ENCODE measurements at regions not wholly inside any gene's neighbourhood (a gene's known extent, or its start where the extent isn't known, plus 50 kb on each side); places are given as distances from the start of the nearest gene placed in this dataset.

DNA sequence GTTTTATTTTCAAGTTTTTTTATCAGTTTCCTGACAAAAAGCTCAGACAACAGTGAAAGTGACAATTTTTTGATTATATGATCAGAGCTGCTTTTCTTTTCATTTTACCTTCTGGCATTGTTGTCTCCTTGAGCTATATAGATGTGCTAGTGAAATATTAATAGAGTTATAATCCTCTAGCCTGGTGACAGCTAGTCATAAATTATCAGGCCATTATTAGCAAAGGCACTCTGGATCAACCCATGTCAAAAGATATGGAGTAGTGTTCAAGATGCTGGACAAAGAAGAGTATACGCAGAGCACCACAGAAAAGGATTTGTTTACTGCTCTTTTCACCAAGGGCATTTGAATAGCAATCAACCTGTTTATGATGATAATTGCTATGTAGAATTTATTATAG lies 1230.1 kb downstream of the HACE1 start:
- no peak for DNase-seq
- H3K4me3 ChIP-seq: no peak overlapping the region
- no peaks in the 10 kb centered on the region for H3K36me3 ChIP-seq
- no peaks in the 10 kb centered on the region for H3K9me3 ChIP-seq
- ATAC-seq: no peak
- H3K27ac ChIP-seq: no peak overlapping the region
- H3K4me1 ChIP-seq: no peaks in the 10 kb centered on the region
- intact Hi-C loops (cut with DNase I): no loop called here
- no peak for FAIRE-seq
- WGBS, 2 donors: 79 to 85% methylated on average over 1 of the region's 1 CpG
- TF ChIP-seq, protein P1, sequence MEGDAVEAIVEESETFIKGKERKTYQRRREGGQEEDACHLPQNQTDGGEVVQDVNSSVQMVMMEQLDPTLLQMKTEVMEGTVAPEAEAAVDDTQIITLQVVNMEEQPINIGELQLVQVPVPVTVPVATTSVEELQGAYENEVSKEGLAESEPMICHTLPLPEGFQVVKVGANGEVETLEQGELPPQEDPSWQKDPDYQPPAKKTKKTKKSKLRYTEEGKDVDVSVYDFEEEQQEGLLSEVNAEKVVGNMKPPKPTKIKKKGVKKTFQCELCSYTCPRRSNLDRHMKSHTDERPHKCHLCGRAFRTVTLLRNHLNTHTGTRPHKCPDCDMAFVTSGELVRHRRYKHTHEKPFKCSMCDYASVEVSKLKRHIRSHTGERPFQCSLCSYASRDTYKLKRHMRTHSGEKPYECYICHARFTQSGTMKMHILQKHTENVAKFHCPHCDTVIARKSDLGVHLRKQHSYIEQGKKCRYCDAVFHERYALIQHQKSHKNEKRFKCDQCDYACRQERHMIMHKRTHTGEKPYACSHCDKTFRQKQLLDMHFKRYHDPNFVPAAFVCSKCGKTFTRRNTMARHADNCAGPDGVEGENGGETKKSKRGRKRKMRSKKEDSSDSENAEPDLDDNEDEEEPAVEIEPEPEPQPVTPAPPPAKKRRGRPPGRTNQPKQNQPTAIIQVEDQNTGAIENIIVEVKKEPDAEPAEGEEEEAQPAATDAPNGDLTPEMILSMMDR (IDR thresholded peaks at IDR 0.05): no peak
- peaks cover 0 to 4% (median 0%) of the 10 kb centered on the region in 4 donors for H3K27me3 ChIP-seq

DNA sequence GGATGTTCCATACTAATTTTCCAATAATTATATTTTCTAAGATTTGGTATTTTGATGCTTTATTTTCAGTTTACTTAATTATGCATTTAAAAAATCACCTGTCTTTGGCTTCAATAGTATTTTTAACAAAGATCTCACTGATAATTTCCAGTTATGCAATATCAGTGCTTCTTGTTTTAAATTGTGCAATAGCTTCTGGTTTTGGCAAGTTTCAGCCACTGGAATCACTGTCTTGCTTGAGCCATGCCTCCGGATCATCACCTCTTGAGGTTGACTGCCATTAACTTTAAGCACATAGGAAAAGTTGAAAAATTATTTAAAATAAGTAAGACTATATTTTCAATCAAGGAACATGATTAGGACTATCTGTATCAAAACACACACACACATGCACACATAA lies 1242.1 kb downstream of the HACE1 start:
- DNase-seq: no peak
- Histone ChIP-seq H3K36me3 (no peaks in the 10 kb centered on the region), H3K9me3 (no peaks in the 10 kb centered on the region), H3K4me1 (no peaks in the 10 kb centered on the region), H3K4me3 (no peak overlapping the region), H3K27ac (no peak overlapping the region), H3K27me3 (no peaks in the 10 kb centered on the region)
- FAIRE-seq: no peak
- TF ChIP-seq, protein P1 (IDR thresholded peaks at IDR 0.05): no peak
- intact Hi-C loops (cut with DNase I): no loop called here
- WGBS, 2 donors: 72 to 94% methylated on average over 1 of the region's 1 CpG
- ATAC-seq: no peak

DNA sequence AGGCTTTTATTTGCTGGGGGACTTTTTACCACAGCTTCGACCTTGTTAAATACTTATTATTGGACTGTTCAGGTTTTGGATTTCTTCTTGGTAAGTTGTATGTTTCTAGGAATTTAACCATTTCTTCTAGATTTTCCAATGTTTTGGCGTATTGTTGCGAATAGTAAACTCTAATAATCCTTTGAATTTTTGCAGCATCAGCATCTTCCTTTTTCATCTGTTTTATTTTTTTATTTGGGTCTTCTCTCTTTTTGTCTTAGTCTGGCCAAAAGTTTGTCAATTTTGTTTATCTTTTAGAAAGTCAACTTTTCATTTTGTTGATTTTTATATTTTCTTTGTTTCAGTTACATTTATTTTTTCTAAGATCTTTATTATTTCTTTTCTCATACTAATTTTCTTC lies 1272.0 kb downstream of the HACE1 start:
- no peak overlapping the region for H3K4me3 ChIP-seq
- 63 to 87% methylated on average over 3 of the region's 3 CpGs for WGBS, 2 donors
- TF ChIP-seq, protein P1 (IDR thresholded peaks at IDR 0.05): no peak
- intact Hi-C loops (cut with DNase I): no loop called here
- H3K27ac ChIP-seq: no peak overlapping the region
- H3K4me1 ChIP-seq: no peaks in the 10 kb centered on the region
- no peak for FAIRE-seq
- no peaks in the 10 kb centered on the region for H3K36me3 ChIP-seq
- no peaks in the 10 kb centered on the region for H3K9me3 ChIP-seq
- ATAC-seq: no peak
- DNase-seq: no peak
- no peaks in the 10 kb centered on the region for H3K27me3 ChIP-seq

DNA sequence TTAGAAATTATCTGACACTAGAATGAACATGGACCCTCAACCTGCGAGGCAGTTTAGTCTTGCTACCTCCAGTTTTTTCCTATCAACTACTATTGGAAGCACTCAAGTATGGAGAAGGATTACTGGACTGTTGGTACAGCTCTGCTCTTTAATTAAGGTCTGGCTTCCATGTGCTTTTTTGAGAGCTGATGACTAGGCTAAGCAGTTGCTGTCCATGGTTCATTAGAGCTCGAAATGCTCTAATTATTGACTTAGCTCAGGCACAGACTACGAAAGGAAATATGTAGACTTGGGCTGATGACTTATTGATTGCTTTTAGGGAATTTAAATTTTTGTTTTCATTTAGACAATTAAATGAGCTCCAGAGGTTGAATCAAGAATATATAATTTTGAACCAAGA lies 1281.6 kb downstream of the HACE1 start:
- H3K36me3 ChIP-seq: no peaks in the 10 kb centered on the region
- TF ChIP-seq, protein P1 (IDR thresholded peaks at IDR 0.05): no peak
- FAIRE-seq: no peak
- intact Hi-C loops (cut with DNase I): no loop called here
- no peak for ATAC-seq
- H3K4me3 ChIP-seq: no peak overlapping the region
- H3K9me3 ChIP-seq: no peaks in the 10 kb centered on the region
- no peaks in the 10 kb centered on the region for H3K27me3 ChIP-seq
- WGBS, 2 donors: 51 to 64% methylated on average over 3 of the region's 3 CpGs
- H3K4me1 ChIP-seq: no peaks in the 10 kb centered on the region
- H3K27ac ChIP-seq: no peak overlapping the region
- DNase-seq: no peak

DNA sequence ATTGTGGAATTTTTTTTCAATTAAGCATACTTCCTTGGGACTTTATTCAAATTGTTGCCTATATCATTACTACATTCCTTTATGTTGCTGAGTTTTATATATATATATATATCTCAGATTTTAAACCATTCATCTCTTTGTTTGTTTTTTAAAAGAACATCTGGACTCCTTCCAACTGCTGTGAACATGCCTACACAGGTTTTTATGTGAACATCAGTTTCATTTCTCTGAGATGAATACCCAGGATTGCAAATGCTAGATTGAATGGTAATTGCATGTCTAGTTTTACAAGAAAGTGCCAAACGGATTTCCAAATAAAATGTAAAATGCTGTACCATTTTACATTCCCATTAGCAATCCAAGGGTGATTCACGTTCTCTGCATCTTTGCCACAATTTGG lies 1289.3 kb downstream of the HACE1 start:
- TF ChIP-seq, protein P1 (IDR thresholded peaks at IDR 0.05): no peak
- 55 to 61% methylated on average over 2 of the region's 2 CpGs for WGBS, 2 donors
- intact Hi-C loops (cut with DNase I): no loop called here
- ATAC-seq (no peak), FAIRE-seq (no peak), DNase-seq (no peak)
- no peak overlapping the region for H3K4me3 ChIP-seq
- H3K9me3 ChIP-seq: no peaks in the 10 kb centered on the region
- H3K4me1 ChIP-seq: no peaks in the 10 kb centered on the region
- H3K36me3 ChIP-seq: no peaks in the 10 kb centered on the region
- H3K27ac ChIP-seq: no peak overlapping the region
- no peaks in the 10 kb centered on the region for H3K27me3 ChIP-seq

Data from pancreas (tissue), 10 donors.